ENCODE measurements at regions not wholly inside any gene's neighbourhood (a gene's known extent, or its start where the extent isn't known, plus 50 kb on each side); places are given as distances from the start of the nearest gene placed in this dataset.

DNA sequence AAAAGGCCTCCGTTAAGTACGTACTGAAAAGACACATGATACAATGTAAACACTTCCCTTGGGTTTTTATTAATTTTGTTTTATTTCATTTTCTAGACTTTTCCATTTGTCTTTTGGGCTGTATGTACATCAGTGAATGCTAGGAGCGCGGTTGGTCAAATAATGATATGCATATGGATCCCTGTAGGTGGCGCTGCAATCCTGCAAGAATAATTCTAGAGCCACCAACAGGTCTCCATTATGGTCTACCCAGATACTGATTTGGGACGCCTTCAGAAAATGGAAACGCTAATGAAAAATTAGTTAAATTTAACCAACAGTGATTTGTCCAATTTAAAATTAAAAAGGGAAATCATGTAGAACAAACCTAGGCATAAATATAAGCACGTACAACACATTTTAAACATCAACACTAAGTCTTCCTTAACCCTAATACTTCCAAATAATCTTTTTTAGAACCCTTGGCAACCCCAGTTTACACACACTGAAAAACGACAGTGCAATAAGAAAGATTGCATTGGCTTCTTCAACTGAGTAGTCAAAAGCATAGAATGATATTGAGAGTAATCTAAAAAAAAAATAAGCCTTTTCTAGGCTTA lies 433.5 kb downstream of the RFPL4B start:
- Mint-ChIP-seq H3K9me3 (no peaks in the 10 kb centered on the region), H3K4me1 (peaks cover 15% of the 10 kb centered on the region), H3K36me3 (ENCODE audit: low read depth) (no peaks in the 10 kb centered on the region), H3K27me3 (ENCODE audit: insufficient read depth, low read depth, poor library complexity) (no peaks in the 10 kb centered on the region), H3K27ac (no peak overlapping the region), H3K4me3 (no peak overlapping the region)
- Histone ChIP-seq H3K9me2 (ENCODE audit: insufficient read depth) (no peaks in the 10 kb centered on the region), H3K79me2 (replicated peaks; ENCODE audit: insufficient read depth) (no peaks in the 10 kb centered on the region), H4K20me1 (replicated peaks; ENCODE audit: insufficient read depth) (no peaks in the 10 kb centered on the region), H3K4me3 (no peak overlapping the region), H3K36me3 (ENCODE audit: insufficient read depth) (no peaks in the 10 kb centered on the region), H3F3A (replicated peaks; ENCODE audit: low read depth) (no peaks in the 10 kb centered on the region), H3K4me1 (ENCODE audit: insufficient read depth) (peaks cover 8% of the 10 kb centered on the region), H3K27ac (ENCODE audit: low read depth) (no peak overlapping the region), H3K4me2 (no peak overlapping the region), H3K27me3 (ENCODE audit: insufficient read depth) (no peaks in the 10 kb centered on the region), H2AFZ (no peak overlapping the region)
- peak; percentile 88 for DNase-seq (ENCODE audit: low spot score)
- no peak for TF ChIP-seq STAT1 (IDR thresholded peaks at IDR 0.05; ENCODE audit: unreplicated experiment)
- TF ChIP-seq, protein P1, sequence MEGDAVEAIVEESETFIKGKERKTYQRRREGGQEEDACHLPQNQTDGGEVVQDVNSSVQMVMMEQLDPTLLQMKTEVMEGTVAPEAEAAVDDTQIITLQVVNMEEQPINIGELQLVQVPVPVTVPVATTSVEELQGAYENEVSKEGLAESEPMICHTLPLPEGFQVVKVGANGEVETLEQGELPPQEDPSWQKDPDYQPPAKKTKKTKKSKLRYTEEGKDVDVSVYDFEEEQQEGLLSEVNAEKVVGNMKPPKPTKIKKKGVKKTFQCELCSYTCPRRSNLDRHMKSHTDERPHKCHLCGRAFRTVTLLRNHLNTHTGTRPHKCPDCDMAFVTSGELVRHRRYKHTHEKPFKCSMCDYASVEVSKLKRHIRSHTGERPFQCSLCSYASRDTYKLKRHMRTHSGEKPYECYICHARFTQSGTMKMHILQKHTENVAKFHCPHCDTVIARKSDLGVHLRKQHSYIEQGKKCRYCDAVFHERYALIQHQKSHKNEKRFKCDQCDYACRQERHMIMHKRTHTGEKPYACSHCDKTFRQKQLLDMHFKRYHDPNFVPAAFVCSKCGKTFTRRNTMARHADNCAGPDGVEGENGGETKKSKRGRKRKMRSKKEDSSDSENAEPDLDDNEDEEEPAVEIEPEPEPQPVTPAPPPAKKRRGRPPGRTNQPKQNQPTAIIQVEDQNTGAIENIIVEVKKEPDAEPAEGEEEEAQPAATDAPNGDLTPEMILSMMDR (conservative IDR thresholded peaks at IDR 0.05; ENCODE audit: low read depth in 2 of 2), result peak; percentile 80 to 86
- TF ChIP-seq CREB1 (CRISPR knock-in tag; IDR thresholded peaks at IDR 0.05; ENCODE audit: low read depth), result no peak
- TF ChIP-seq, protein P2, sequence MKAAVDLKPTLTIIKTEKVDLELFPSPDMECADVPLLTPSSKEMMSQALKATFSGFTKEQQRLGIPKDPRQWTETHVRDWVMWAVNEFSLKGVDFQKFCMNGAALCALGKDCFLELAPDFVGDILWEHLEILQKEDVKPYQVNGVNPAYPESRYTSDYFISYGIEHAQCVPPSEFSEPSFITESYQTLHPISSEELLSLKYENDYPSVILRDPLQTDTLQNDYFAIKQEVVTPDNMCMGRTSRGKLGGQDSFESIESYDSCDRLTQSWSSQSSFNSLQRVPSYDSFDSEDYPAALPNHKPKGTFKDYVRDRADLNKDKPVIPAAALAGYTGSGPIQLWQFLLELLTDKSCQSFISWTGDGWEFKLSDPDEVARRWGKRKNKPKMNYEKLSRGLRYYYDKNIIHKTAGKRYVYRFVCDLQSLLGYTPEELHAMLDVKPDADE (IDR thresholded peaks at IDR 0.05), result no peak
- ATAC-seq, result peak; percentile 90

- ATAC-seq (no peak), DNase-seq (ENCODE audit: low spot score) (no peak)
- H3K27ac Mint-ChIP-seq, result no peak overlapping the region
- Histone ChIP-seq H3K27me3 (ENCODE audit: insufficient read depth) (no peaks in the 10 kb centered on the region), H2AFZ (no peak overlapping the region), H3K27ac (ENCODE audit: low read depth) (no peak overlapping the region), H3F3A (replicated peaks; ENCODE audit: low read depth) (no peaks in the 10 kb centered on the region), H3K4me3 (no peak overlapping the region), H3K36me3 (ENCODE audit: insufficient read depth) (no peaks in the 10 kb centered on the region), H4K20me1 (replicated peaks; ENCODE audit: insufficient read depth) (no peaks in the 10 kb centered on the region), H3K79me2 (replicated peaks; ENCODE audit: insufficient read depth) (no peaks in the 10 kb centered on the region), H3K4me1 (ENCODE audit: insufficient read depth) (peaks cover 8% of the 10 kb centered on the region), H3K9me2 (ENCODE audit: insufficient read depth) (no peaks in the 10 kb centered on the region), H3K4me2 (no peak overlapping the region)
- H3K4me1 Mint-ChIP-seq, result peaks cover 15% of the 10 kb centered on the region
- no peaks in the 10 kb centered on the region for H3K27me3 Mint-ChIP-seq (ENCODE audit: insufficient read depth, low read depth, poor library complexity)
- TF ChIP-seq CREB1 (CRISPR knock-in tag; IDR thresholded peaks at IDR 0.05; ENCODE audit: low read depth), result no peak
- TF ChIP-seq, protein P1 (conservative IDR thresholded peaks at IDR 0.05; ENCODE audit: low read depth in 2 of 2), result peak in 1 of 2 experiments; percentile 24; a peak in 2 of 4 replicates
- H3K9me3 Mint-ChIP-seq, result no peaks in the 10 kb centered on the region
- H3K36me3 Mint-ChIP-seq (ENCODE audit: low read depth), result no peaks in the 10 kb centered on the region
- H3K4me3 Mint-ChIP-seq, result no peak overlapping the region
These were observed 434.1 kb downstream of the RFPL4B start for GRCh38 chr6:112781241-112781640.
